Ovary (tissue), 7 donors: ENCODE measurements at regions not wholly inside any gene's neighbourhood (a gene's known extent, or its start where the extent isn't known, plus 50 kb on each side); places are given as distances from the start of the nearest gene placed in this dataset.

Experiments used
- DNase-seq, 5 donors: peaks; one replicate each; pipeline ENCODE4 v3.0.0-alpha.2; 2019 to 2020
- H3K27ac ChIP-seq, 2 donors: fragments of 200-600 bp; one replicate each; pipeline versions ENCODE4 v1.5.1 to v1.8.0; 2019 to 2022
- H3K27me3 ChIP-seq: fragments of 200-600 bp; one replicate; pipeline ENCODE4 v1.8.0; 2022
- H3K36me3 ChIP-seq: fragments of 200-600 bp; sonication (generic); one replicate; pipeline ENCODE4 v1.5.1; 2019
- H3K4me1 ChIP-seq: one replicate; pipeline ENCODE4 v1.8.1; 2013; ENCODE audit warnings: mild to moderate bottlenecking, moderate library complexity; ENCODE audit not compliant: insufficient read depth
- H3K4me3 ChIP-seq: fragments of 200-600 bp; sonication (generic); one replicate; pipeline ENCODE4 v1.5.1; 2017
- H3K9me3 ChIP-seq, 2 donors: fragments of 200-600 bp in 1 of 2; sonication (generic) in 1 of 2; one replicate each; pipeline versions ENCODE4 v1.5.1 to v1.8.1; 2013 to 2019; ENCODE audit warnings: mild to moderate bottlenecking in 1 of 2, moderate library complexity in 1 of 2
- CTCF ChIP-seq, 3 donors: fragments of 450-650 bp in 2 of 3; fragments of 200-600 bp in 1 of 3; IDR thresholded peaks; one replicate each; pipeline versions ENCODE4 v1.5.1 to v1.8.0; 2016 to 2022; ENCODE audit warnings: antibody characterized with exemption in 3 of 3, mild to moderate bottlenecking in 1 of 3
- EP300 ChIP-seq: sonication (generic); formaldehyde crosslinking; IDR thresholded peaks from one replicate; pipeline ENCODE4 v1.6.1; 2017; ENCODE audit warnings: antibody characterized with exemption
- POLR2A ChIP-seq: fragments of 450-650 bp; IDR thresholded peaks from one replicate; pipeline ENCODE4 v1.6.1; 2017; ENCODE audit warnings: antibody characterized with exemption, mild to moderate bottlenecking, moderate library complexity
- WGBS, 3 donors: extraction: QIAGEN DNeasy Blood & Tissue Kit in 1 of 3; methylation state at CpG; one replicate each; pipeline versions ENCODE4 v1.1.5 to v1.1.7; 2013 to 2017; 5-methylcytosine and 5-hydroxymethylcytosine counted together
- intact Hi-C, 4 donors: fragments of 100-400 bp; cut with DNase I; formaldehyde crosslinking; loops; one replicate each; pipeline versions ENCODE4 v1.11.0 to v1.15.1; 2022 to 2023
- donor health status: DM: no; HTN: no; CAD: no; lungs with moderate emphysema.
- donor health status: DM: no; HTN: no; CAD: no.
- donor health status: Bipolar disorder and iron deficiency.
- donor health status: DM: no; HTN: no; CAD: no.
- donor health status: DM: yes; HTN: yes; CAD: no.

- H3K4me3 ChIP-seq: no peak overlapping the region
- 44 to 73% (median 71%) methylated on average over 1 of the region's 1 CpG for WGBS, 3 donors
- TF ChIP-seq EP300 (no peak), POLR2A (no peak), CTCF (IDR thresholded peaks at IDR 0.05) (no peak)
- H3K36me3 ChIP-seq: no peaks in the 10 kb centered on the region
- H3K27me3 ChIP-seq: no peaks in the 10 kb centered on the region
- no peaks in the 10 kb centered on the region for H3K9me3 ChIP-seq
- intact Hi-C loops: no loop called here
- no peak for DNase-seq
- no peak overlapping the region for H3K27ac ChIP-seq
- H3K4me1 ChIP-seq: no peaks in the 10 kb centered on the region
These were observed 73.3 kb upstream of the IRX6 start for GRCh38 chr16:55250701-55251100.

GRCh38 chr16:55251151-55251550 lies 72.9 kb upstream of the IRX6 start:
- Histone ChIP-seq H3K4me1 (no peaks in the 10 kb centered on the region), H3K36me3 (no peaks in the 10 kb centered on the region), H3K9me3 (no peaks in the 10 kb centered on the region), H3K27ac (no peak overlapping the region), H3K4me3 (no peak overlapping the region), H3K27me3 (no peaks in the 10 kb centered on the region)
- intact Hi-C loops: no loop called here
- 83 to 86% (median 84%) methylated on average over 2 of the region's 2 CpGs for WGBS, 3 donors
- DNase-seq: no peak
- TF ChIP-seq EP300: no peak
- no peak for TF ChIP-seq CTCF (IDR thresholded peaks at IDR 0.05)
- no peak for TF ChIP-seq POLR2A

- intact Hi-C loops: no loop called here
- DNase-seq: no peak
- Histone ChIP-seq H3K27ac (no peak overlapping the region), H3K36me3 (no peaks in the 10 kb centered on the region), H3K4me1 (no peaks in the 10 kb centered on the region), H3K27me3 (no peaks in the 10 kb centered on the region), H3K9me3 (no peaks in the 10 kb centered on the region), H3K4me3 (no peak overlapping the region)
- WGBS, 3 donors: 80 to 89% (median 85%) methylated on average over 1 of the region's 1 CpG
- TF ChIP-seq EP300 (no peak), CTCF (IDR thresholded peaks at IDR 0.05) (no peak), POLR2A (no peak)
These were observed 71.4 kb upstream of the IRX6 start for GRCh38 chr16:55252577-55252976.

- no peaks in the 10 kb centered on the region for H3K9me3 ChIP-seq
- intact Hi-C loops: no loop called here
- H3K27ac ChIP-seq: no peak overlapping the region
- DNase-seq: no peak
- TF ChIP-seq POLR2A: no peak
- no peaks in the 10 kb centered on the region for H3K27me3 ChIP-seq
- no peaks in the 10 kb centered on the region for H3K36me3 ChIP-seq
- no peaks in the 10 kb centered on the region for H3K4me1 ChIP-seq
- no peak overlapping the region for H3K4me3 ChIP-seq
These were observed 70.0 kb upstream of the IRX6 start for GRCh38 chr16:55253987-55254386.

- TF ChIP-seq POLR2A (no peak), EP300 (no peak), CTCF (IDR thresholded peaks at IDR 0.05) (no peak)
- no peaks in the 10 kb centered on the region for H3K9me3 ChIP-seq
- no peaks in the 10 kb centered on the region for H3K27me3 ChIP-seq
- H3K4me1 ChIP-seq: no peaks in the 10 kb centered on the region
- H3K36me3 ChIP-seq: no peaks in the 10 kb centered on the region
- H3K4me3 ChIP-seq: no peak overlapping the region
- DNase-seq: no peak
- H3K27ac ChIP-seq: no peak overlapping the region
- WGBS, 3 donors: 34 to 43% (median 40%) methylated on average over 9 of the region's 9 CpGs
- intact Hi-C loops: no loop called here
These were observed 68.2 kb upstream of the IRX6 start for GRCh38 chr16:55255733-55256282.
